Small intestine (tissue), 7 donors: ENCODE measurements at regions not wholly inside any gene's neighbourhood (a gene's known extent, or its start where the extent isn't known, plus 50 kb on each side); places are given as distances from the start of the nearest gene placed in this dataset.
"Not testable (repeated sequence)": the region's sequence is repeated elsewhere in the genome, so short reads cannot be mapped to it uniquely, and the experiment has no call there.

Source experiments
- DNase-seq, 2 donors: peaks; one replicate each; pipeline versions ENCODE4 v3.0.0 to v3.0.0-alpha.2; 2013
- FAIRE-seq: peaks from 2 replicates; lab custom pipeline; 2012; peaks lifted over from hg19 to GRCh38; lab: Jason Lieb, UNC
- H3K27ac ChIP-seq, 3 donors: one replicate each; pipeline ENCODE4 v1.5.1; 2013; ENCODE audit warnings: low read length in 2 of 3, mild to moderate bottlenecking in 2 of 3, control low read depth in 1 of 3, inconsistent platforms in 1 of 3, low read depth in 1 of 3, moderate library complexity in 1 of 3
- H3K27me3 ChIP-seq, 3 donors: one replicate each; pipeline ENCODE4 v1.6.1; 2013; ENCODE audit warnings: low read length in 3 of 3, inconsistent platforms in 1 of 3; ENCODE audit not compliant: control insufficient read depth in 3 of 3, insufficient read depth in 3 of 3
- H3K36me3 ChIP-seq, 3 donors: one replicate each; pipeline ENCODE4 v1.6.1; 2013; ENCODE audit warnings: low read length in 3 of 3, inconsistent platforms in 1 of 3, low read depth in 1 of 3, mild to moderate bottlenecking in 1 of 3, moderate library complexity in 1 of 3; ENCODE audit not compliant: control insufficient read depth in 3 of 3, insufficient read depth in 2 of 3
- H3K4me1 ChIP-seq, 3 donors: one replicate each; pipeline ENCODE4 v1.6.1; 2013; ENCODE audit warnings: low read length in 2 of 3, inconsistent platforms in 1 of 3, low read depth in 1 of 3, mild to moderate bottlenecking in 1 of 3, moderate library complexity in 1 of 3; ENCODE audit not compliant: control insufficient read depth in 3 of 3, insufficient read depth in 2 of 3
- H3K4me3 ChIP-seq, 3 donors: one replicate each; pipeline ENCODE4 v1.5.1; 2013; ENCODE audit warnings: low read length in 3 of 3, control low read depth in 1 of 3, inconsistent platforms in 1 of 3, low read depth in 1 of 3, mild to moderate bottlenecking in 1 of 3, moderate library complexity in 1 of 3
- H3K9me3 ChIP-seq, 2 donors: one replicate each; pipeline ENCODE4 v1.6.1; 2013; ENCODE audit warnings: low read depth in 1 of 2, low read length in 1 of 2; ENCODE audit not compliant: control insufficient read depth in 2 of 2, insufficient read depth in 1 of 2
- WGBS, 3 donors: extraction: QIAGEN DNeasy Blood & Tissue Kit; methylation state at CpG; one replicate each; pipeline ENCODE4 v1.1.7; 2013; 5-methylcytosine and 5-hydroxymethylcytosine counted together
- donor health status: healthy with polysubstance abuse.
- donor health status: control.
- donor health status: control.
- donor health status: Bipolar disorder and iron deficiency.
- donor health status: healthy.

DNA sequence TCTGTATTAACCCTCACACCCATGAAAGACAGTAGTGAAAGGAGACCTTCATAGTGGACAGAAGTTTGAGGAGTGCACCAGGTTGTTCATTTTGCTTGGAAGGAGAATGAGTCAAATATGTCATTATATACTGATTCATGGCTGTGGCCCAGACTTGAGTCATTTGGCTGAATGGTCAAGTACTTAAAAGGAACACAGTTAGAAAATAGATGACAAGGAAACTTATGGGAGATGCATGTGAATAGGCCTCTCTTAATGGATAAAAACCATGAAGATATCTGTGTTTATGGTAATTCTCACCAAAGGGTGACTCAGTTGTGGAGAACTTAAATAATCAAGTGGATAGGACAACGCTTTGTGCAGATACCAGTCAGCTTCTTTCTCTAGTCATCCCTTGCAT is 524.7 kb upstream of the CNTNAP5 start:
- Histone ChIP-seq H3K4me1 (no peaks in the 10 kb centered on the region), H3K4me3 (no peak overlapping the region), H3K27me3 (no peaks in the 10 kb centered on the region), H3K36me3 (no peaks in the 10 kb centered on the region), H3K27ac (no peak overlapping the region), H3K9me3 (peaks cover 0 to 14% of the 10 kb centered on the region in 2 donors)
- WGBS, 3 donors = 79 to 88% (median 86%) methylated on average over 1 of the region's 1 CpG
- no peak for FAIRE-seq
- no peak for DNase-seq

DNA sequence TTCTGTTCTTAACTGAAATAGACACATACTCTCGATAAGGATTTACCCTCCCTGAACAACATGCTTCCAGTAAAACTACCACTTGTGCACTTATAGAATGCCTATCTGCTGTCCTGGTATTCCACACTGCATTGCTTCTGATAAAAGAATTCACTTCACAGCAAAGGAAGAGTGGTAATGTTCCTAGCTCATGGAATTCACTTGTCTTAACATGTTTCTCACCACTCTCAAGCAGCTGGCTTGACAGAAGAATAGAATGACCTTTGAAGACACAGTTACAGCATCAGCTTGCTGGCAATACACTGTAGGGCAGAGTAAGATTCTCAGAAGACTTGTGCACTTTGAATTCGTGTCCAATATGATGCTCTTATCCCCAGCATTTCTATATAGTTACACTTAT is 524.1 kb upstream of the CNTNAP5 start:
- no peak overlapping the region for H3K27ac ChIP-seq
- DNase-seq (no peak), FAIRE-seq (no peak)
- peaks cover 0 to 10% of the 10 kb centered on the region in 2 donors for H3K9me3 ChIP-seq
- H3K27me3 ChIP-seq = no peaks in the 10 kb centered on the region
- WGBS, 3 donors = 58 to 73% (median 65%) methylated on average over 2 of the region's 2 CpGs
- no peaks in the 10 kb centered on the region for H3K4me1 ChIP-seq
- H3K36me3 ChIP-seq = no peaks in the 10 kb centered on the region
- no peak overlapping the region for H3K4me3 ChIP-seq

DNA sequence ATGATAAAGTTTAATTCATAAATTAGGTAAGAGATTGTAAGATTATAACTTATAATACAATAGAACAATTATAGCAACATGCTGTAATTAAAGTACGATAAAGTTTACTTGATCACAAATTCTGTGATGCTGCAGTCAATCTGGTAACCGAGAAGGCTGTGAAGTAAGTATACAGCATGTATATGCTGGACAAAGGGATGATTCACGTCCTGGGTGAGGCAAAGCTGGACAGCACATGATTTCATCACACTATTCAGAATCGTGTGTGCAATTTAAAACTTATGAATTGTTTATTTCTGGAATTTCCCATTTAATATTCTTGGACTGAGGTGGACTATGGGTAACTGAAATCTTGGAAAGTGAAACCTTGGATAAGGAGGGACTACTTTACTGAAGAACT is 522.2 kb upstream of the CNTNAP5 start:
- 54 to 63% (median 56%) methylated on average over 4 of the region's 4 CpGs for WGBS, 3 donors
- no peak for FAIRE-seq

DNA sequence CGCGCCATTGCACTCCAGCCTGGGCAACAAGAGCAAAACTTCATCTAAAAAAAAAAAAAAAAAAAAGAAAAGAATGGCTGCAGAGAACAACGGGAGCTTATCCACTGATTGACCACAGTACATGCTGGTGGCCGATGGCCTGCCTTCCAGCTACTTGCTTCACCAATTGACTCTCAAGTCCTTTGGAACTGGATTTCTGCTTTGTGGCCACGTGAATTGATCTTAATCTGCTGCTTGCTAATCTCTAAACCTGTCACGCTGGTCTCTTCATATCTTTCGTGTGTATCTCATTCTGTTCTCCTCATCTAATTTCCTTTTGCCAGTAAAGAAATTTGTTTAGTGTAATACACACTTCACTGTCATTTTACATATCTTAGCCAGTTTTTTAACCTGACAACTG is 512.5 kb upstream of the CNTNAP5 start:
- no peak for FAIRE-seq
- DNase-seq = no peak
- Histone ChIP-seq H3K4me3 (no peak overlapping the region), H3K27me3 (no peaks in the 10 kb centered on the region), H3K9me3 (no peaks in the 10 kb centered on the region), H3K27ac (no peak overlapping the region), H3K4me1 (no peaks in the 10 kb centered on the region), H3K36me3 (no peaks in the 10 kb centered on the region)
- WGBS, 3 donors = 76 to 87% (median 78%) methylated on average over 7 of the region's 7 CpGs

More for the DNA sequence above, 522.2 kb upstream of the CNTNAP5 start:
- no peaks in the 10 kb centered on the region for H3K4me1 ChIP-seq
- no peaks in the 10 kb centered on the region for H3K27me3 ChIP-seq
- DNase-seq = no peak
- H3K36me3 ChIP-seq = no peaks in the 10 kb centered on the region
- H3K9me3 ChIP-seq = peaks cover 0 to 10% of the 10 kb centered on the region in 2 donors
- H3K27ac ChIP-seq = no peak overlapping the region
- no peak overlapping the region for H3K4me3 ChIP-seq

DNA sequence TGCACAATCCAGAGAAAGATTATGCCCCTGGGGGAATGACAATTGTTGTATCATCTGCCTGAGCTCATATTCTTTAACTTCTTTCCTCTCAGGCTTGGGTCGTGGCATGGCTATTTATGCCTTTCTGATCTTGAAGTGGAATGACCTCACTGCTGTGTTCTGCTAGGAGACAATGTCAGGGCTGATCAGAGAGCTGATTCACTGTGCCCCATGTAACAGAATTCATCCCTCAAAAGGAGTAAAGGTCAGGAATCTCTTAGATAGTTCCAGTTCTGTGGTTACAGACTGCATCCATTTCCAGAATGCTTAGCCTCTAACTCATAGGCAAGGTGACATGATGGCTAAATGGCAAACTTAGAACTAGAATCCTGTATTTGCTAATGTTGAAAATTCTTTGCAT is 511.7 kb upstream of the CNTNAP5 start:
- Histone ChIP-seq H3K36me3 (no peaks in the 10 kb centered on the region), H3K4me1 (no peaks in the 10 kb centered on the region), H3K4me3 (no peak overlapping the region), H3K27me3 (no peaks in the 10 kb centered on the region), H3K9me3 (no peaks in the 10 kb centered on the region), H3K27ac (no peak overlapping the region)
- no peak for DNase-seq
- WGBS, 3 donors = 10 to 26% (median 14%) methylated on average over 1 of the region's 1 CpG
- FAIRE-seq = no peak

DNA sequence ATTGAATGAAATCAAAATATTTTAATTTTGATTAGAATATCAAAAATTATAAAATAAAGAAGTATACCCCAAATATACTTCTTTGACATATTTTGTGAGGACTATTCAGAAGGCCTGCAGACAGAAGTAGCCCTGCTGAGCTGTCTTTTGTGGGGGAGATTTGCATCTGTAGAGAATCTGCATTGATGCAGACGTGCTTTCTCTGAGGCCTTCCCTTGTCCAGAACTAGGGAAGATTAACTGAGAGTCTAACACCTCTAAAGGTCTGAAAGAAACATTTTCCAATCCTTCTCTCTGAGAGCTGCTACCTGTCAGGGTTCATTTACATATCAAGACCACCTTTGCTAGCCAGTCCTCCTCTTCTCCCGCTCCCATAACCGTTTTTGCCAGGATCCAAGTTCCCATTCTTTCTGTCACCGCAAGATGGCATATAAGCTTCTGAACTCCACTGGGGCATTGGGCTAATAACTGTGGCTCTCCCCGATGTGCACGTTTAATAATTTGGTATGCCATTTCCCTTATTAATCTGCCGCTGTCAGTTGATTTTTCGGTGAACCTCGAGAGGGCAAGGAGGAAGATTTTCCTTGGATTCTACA is 510.4 kb upstream of the CNTNAP5 start:
- H3K9me3 ChIP-seq = no peaks in the 10 kb centered on the region
- 70 to 77% (median 76%) methylated on average over 9 of the region's 9 CpGs for WGBS, 3 donors
- DNase-seq = no peak
- no peaks in the 10 kb centered on the region for H3K4me1 ChIP-seq
- FAIRE-seq = no peak
- H3K27me3 ChIP-seq = no peaks in the 10 kb centered on the region
- no peaks in the 10 kb centered on the region for H3K36me3 ChIP-seq
- no peak overlapping the region for H3K27ac ChIP-seq
- H3K4me3 ChIP-seq = no peak overlapping the region

DNA sequence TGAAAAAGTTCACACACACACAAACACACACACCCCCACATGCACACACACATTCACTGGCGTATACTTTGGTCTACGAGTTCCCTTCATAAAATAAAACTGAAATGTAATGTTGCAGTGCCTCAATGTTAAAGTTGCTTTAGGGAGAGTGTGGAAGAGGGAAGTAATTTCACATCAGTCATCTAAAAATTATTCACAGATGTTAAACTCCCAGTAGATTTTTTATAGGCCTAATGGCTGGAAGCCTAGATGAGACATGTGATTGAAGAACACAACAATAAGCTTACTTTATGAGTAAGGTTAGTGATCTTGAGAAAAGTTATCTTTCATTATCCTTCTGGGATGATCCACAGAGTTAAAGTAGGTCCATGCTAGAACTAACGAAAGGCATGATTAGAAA is 506.7 kb upstream of the CNTNAP5 start:
- peaks cover 0 to 1% of the 10 kb centered on the region in 2 donors for H3K9me3 ChIP-seq
- WGBS, 3 donors = 75 to 83% (median 80%) methylated on average over 3 of the region's 3 CpGs
- H3K27me3 ChIP-seq = no peaks in the 10 kb centered on the region
- DNase-seq (no peak), FAIRE-seq (no peak)
- no peaks in the 10 kb centered on the region for H3K4me1 ChIP-seq
- no peaks in the 10 kb centered on the region for H3K36me3 ChIP-seq
- no peak overlapping the region for H3K4me3 ChIP-seq
- no peak overlapping the region for H3K27ac ChIP-seq

DNA sequence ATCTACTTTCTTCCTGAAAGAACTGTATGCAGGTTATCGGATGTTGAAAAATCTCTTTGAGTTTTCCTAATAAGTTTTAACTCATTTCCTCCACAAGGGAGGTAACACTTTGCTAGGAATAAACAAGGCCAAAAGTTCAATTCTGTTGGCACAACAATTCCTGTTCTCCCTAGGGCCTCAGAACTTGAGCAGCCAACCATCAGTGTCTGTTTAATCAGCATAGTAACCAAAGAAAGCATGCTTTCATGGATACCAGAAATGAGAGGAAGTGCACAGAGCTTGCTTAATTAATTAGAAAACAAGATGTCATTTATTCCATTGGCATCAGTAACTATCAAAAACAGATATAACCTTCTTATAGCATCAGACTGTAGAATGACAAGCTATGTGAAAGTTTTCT is 503.2 kb upstream of the CNTNAP5 start:
- Histone ChIP-seq H3K27ac (no peak overlapping the region), H3K27me3 (no peaks in the 10 kb centered on the region), H3K36me3 (no peaks in the 10 kb centered on the region), H3K4me1 (no peaks in the 10 kb centered on the region), H3K4me3 (no peak overlapping the region), H3K9me3 (peaks cover 0 to 11% of the 10 kb centered on the region in 2 donors)
- FAIRE-seq (no peak), DNase-seq (no peak)
- 16 to 80% (median 27%) methylated on average over 1 of the region's 1 CpG for WGBS, 3 donors

DNA sequence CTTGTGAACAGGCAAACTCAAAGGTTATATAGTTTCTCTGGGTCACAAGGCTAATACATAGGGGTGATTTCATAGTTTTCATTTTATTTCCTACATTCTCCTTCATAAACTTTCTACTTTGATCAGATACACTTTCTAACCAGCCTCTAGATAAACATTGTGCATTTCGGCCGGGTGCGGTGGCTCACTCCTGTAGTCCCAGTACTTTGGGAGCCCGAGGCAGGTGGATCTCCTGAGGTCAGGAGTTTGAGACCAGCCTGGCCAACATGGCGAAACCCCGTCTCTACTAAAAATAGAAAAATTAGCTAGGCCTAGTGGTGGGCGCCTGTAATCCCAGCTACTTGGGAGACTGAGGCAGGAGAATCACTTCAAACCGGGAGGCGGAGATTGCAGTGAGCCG is 502.6 kb upstream of the CNTNAP5 start:
- H3K27me3 ChIP-seq, H3K36me3 ChIP-seq, H3K4me1 ChIP-seq, H3K4me3 ChIP-seq, H3K27ac ChIP-seq, DNase-seq, FAIRE-seq: not testable (repeated sequence)
- 76 to 85% (median 81%) methylated on average over 10 of the region's 10 CpGs for WGBS, 3 donors
- H3K9me3 ChIP-seq = peaks cover 0 to 14% of the 10 kb centered on the region in 2 donors
